ENCODE measurements at regions not wholly inside any gene's neighbourhood (a gene's known extent, or its start where the extent isn't known, plus 50 kb on each side); places are given as distances from the start of the nearest gene placed in this dataset.

GRCh38 chr6:22878324-22878701 is 308.9 kb downstream of the HDGFL1 start:
- Histone ChIP-seq H3K4me3 (ENCODE audit: low read length in 2 of 2) (no peak overlapping the region), H3K27ac (ENCODE audit: low read depth in 1 of 2, low read length in 2 of 2) (no peak overlapping the region), H3K27me3 (ENCODE audit: control insufficient read depth in 1 of 2, insufficient read depth in 2 of 2, low read length in 1 of 2) (no peaks in the 10 kb centered on the region), H3K36me3 (ENCODE audit: control insufficient read depth in 1 of 2, insufficient read depth in 2 of 2, low read length in 1 of 2) (no peaks in the 10 kb centered on the region), H3K4me1 (ENCODE audit: control insufficient read depth in 1 of 2, insufficient read depth in 2 of 2, low read length in 2 of 2) (peaks cover 1 to 3% of the 10 kb centered on the region in 2 donors), H3K9me3 (ENCODE audit: control insufficient read depth, low read length) (no peaks in the 10 kb centered on the region)
- WGBS, 2 donors = 52 to 58% methylated on average over 3 of the region's 3 CpGs
- DNase-seq (no peak), ATAC-seq (ENCODE audit: low FRiP score) (no peak)
- intact Hi-C loops (cut with DNase I) = no loop called here

DNA sequence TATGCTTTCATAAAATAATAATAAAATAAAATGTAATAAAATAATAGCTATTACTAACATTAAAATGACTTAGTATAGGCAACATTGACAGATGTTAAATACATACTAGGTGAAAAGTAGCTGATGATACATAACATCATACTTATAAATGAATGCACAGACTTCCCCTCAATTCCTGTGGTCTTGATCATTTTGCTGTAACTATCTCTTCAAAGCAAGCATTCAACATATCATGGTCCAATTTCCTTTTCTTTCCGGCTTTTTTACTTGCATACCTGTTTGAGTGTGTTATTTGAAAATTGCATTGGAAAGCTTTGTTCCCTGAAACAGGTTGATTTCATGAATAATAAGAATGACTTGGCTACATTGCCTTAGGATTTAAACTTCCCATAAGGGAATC is 309.3 kb downstream of the HDGFL1 start:
- ATAC-seq (ENCODE audit: low FRiP score) (no peak), DNase-seq (no peak)
- 91 to 94% methylated on average over 1 of the region's 1 CpG for WGBS, 2 donors
- H3K4me3 ChIP-seq (ENCODE audit: low read length in 2 of 2) = no peak overlapping the region
- intact Hi-C loops (cut with DNase I) = no loop called here
- H3K36me3 ChIP-seq (ENCODE audit: control insufficient read depth in 1 of 2, insufficient read depth in 2 of 2, low read length in 1 of 2) = no peaks in the 10 kb centered on the region
- H3K4me1 ChIP-seq (ENCODE audit: control insufficient read depth in 1 of 2, insufficient read depth in 2 of 2, low read length in 2 of 2) = peaks cover 0 to 1% of the 10 kb centered on the region in 2 donors
- H3K9me3 ChIP-seq (ENCODE audit: control insufficient read depth, low read length) = no peaks in the 10 kb centered on the region
- H3K27me3 ChIP-seq (ENCODE audit: control insufficient read depth in 1 of 2, insufficient read depth in 2 of 2, low read length in 1 of 2) = no peaks in the 10 kb centered on the region
- H3K27ac ChIP-seq (ENCODE audit: low read depth in 1 of 2, low read length in 2 of 2) = no peak overlapping the region

GRCh38 chr6:22880686-22881433 is 311.5 kb downstream of the HDGFL1 start:
- H3K4me1 ChIP-seq (ENCODE audit: control insufficient read depth in 1 of 2, insufficient read depth in 2 of 2, low read length in 2 of 2) = peaks cover 0 to 1% of the 10 kb centered on the region in 2 donors
- 1 to 8% methylated on average over 3 of the region's 3 CpGs for WGBS, 2 donors
- H3K4me3 ChIP-seq (ENCODE audit: low read length in 2 of 2) = no peak overlapping the region
- intact Hi-C loops (cut with DNase I) = loop anchor here in 1 of 2 donors (10.0 kb wide), 1 partner anchor 56 kb away; no protein-coding TSS in a partner anchor
- H3K36me3 ChIP-seq (ENCODE audit: control insufficient read depth in 1 of 2, insufficient read depth in 2 of 2, low read length in 1 of 2) = no peaks in the 10 kb centered on the region
- no peaks in the 10 kb centered on the region for H3K9me3 ChIP-seq (ENCODE audit: control insufficient read depth, low read length)
- peak overlapping the region in 1 of 2 donors; percentile 7 for H3K27ac ChIP-seq (ENCODE audit: low read depth in 1 of 2, low read length in 2 of 2)
- no peaks in the 10 kb centered on the region for H3K27me3 ChIP-seq (ENCODE audit: control insufficient read depth in 1 of 2, insufficient read depth in 2 of 2, low read length in 1 of 2)
- DNase-seq (no peak), ATAC-seq (ENCODE audit: low FRiP score) (peak; percentile 68)

DNA sequence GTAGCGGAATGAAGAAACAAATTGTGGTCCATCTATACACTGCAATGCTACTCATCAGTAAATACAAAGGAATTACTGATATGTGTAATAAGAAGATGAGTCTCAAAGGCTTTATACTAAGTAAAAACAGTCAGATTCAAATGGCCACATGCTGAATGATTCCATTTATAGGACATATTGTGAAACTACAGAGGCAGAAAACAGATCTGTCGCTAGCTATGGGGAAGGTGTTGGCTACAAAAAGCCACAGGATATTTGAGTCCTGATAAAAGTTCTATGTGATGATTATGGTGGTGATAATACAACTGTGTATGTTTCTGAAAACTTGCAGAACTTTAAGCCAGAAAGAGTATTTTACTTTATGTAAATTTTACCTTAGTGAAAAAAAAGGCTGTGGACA is 313.2 kb downstream of the HDGFL1 start:
- DNase-seq = no peak
- 95 to 99% methylated on average over 2 of the region's 2 CpGs for WGBS, 2 donors
- intact Hi-C loops (cut with DNase I) = loop anchor here in 1 of 2 donors (10.0 kb wide), 1 partner anchor 58 kb away; no protein-coding TSS in a partner anchor

DNA sequence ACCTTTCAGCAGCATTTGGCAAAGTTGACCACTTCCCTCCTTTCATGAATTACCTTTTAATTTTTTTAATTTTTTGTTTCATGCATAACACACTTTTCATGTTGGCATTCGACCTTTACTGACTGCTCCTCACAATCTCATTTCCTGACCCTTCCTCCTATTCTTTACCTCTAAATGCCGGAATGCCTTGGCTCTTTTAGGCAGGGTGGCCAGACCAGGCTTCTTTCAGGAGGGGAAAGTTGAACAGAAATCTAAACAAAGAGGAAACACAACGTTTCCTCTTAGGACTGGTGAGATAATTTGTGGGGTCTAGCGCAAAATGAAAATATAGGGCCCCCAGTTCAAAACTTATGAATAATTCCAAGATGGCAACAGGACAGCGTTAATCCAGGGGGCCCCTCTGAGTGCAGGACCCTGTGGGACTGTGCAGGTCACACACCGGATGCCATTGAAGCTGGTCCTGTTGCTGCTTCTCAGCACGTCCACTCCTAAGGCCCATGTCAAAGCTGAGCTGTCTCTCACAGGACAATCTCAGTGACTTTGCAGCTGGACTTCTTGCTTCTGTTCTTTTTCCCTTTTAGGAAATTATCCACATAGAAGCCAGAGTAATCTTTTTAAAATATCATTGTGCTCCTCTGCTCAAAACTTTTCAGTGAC is 313.8 kb downstream of the HDGFL1 start:
- peak overlapping the region in 1 of 2 donors; percentile 25 for H3K27ac ChIP-seq (ENCODE audit: low read depth in 1 of 2, low read length in 2 of 2)
- intact Hi-C loops (cut with DNase I) = loop anchor here in 1 of 2 donors (10.0 kb wide), 1 partner anchor 58 kb away; no protein-coding TSS in a partner anchor
- no peaks in the 10 kb centered on the region for H3K9me3 ChIP-seq (ENCODE audit: control insufficient read depth, low read length)
- no peak overlapping the region for H3K4me3 ChIP-seq (ENCODE audit: low read length in 2 of 2)
- WGBS, 2 donors = 59 to 70% methylated on average over 7 of the region's 7 CpGs
- DNase-seq (no peak), ATAC-seq (ENCODE audit: low FRiP score) (no peak)
- H3K27me3 ChIP-seq (ENCODE audit: control insufficient read depth in 1 of 2, insufficient read depth in 2 of 2, low read length in 1 of 2) = no peaks in the 10 kb centered on the region
- H3K36me3 ChIP-seq (ENCODE audit: control insufficient read depth in 1 of 2, insufficient read depth in 2 of 2, low read length in 1 of 2) = no peaks in the 10 kb centered on the region
- peaks cover 0 to 1% of the 10 kb centered on the region in 2 donors for H3K4me1 ChIP-seq (ENCODE audit: control insufficient read depth in 1 of 2, insufficient read depth in 2 of 2, low read length in 2 of 2)

More for the DNA sequence above, 313.2 kb downstream of the HDGFL1 start:
- Histone ChIP-seq H3K27me3 (ENCODE audit: control insufficient read depth in 1 of 2, insufficient read depth in 2 of 2, low read length in 1 of 2) (no peaks in the 10 kb centered on the region), H3K36me3 (ENCODE audit: control insufficient read depth in 1 of 2, insufficient read depth in 2 of 2, low read length in 1 of 2) (no peaks in the 10 kb centered on the region), H3K9me3 (ENCODE audit: control insufficient read depth, low read length) (no peaks in the 10 kb centered on the region), H3K4me3 (ENCODE audit: low read length in 2 of 2) (no peak overlapping the region), H3K4me1 (ENCODE audit: control insufficient read depth in 1 of 2, insufficient read depth in 2 of 2, low read length in 2 of 2) (peaks cover 0 to 1% of the 10 kb centered on the region in 2 donors), H3K27ac (ENCODE audit: low read depth in 1 of 2, low read length in 2 of 2) (no peak overlapping the region)
- ATAC-seq (ENCODE audit: low FRiP score) = no peak

GRCh38 chr6:22884456-22884855 is 315.1 kb downstream of the HDGFL1 start:
- WGBS, 2 donors = 64 to 68% methylated on average over 6 of the region's 6 CpGs
- no peak for DNase-seq
- Histone ChIP-seq H3K36me3 (ENCODE audit: control insufficient read depth in 1 of 2, insufficient read depth in 2 of 2, low read length in 1 of 2) (no peaks in the 10 kb centered on the region), H3K4me3 (ENCODE audit: low read length in 2 of 2) (no peak overlapping the region), H3K9me3 (ENCODE audit: control insufficient read depth, low read length) (no peaks in the 10 kb centered on the region), H3K27ac (ENCODE audit: low read depth in 1 of 2, low read length in 2 of 2) (no peak overlapping the region), H3K27me3 (ENCODE audit: control insufficient read depth in 1 of 2, insufficient read depth in 2 of 2, low read length in 1 of 2) (no peaks in the 10 kb centered on the region), H3K4me1 (ENCODE audit: control insufficient read depth in 1 of 2, insufficient read depth in 2 of 2, low read length in 2 of 2) (no peaks in the 10 kb centered on the region)
- intact Hi-C loops (cut with DNase I) = loop anchor here in 1 of 2 donors (10.0 kb wide), 1 partner anchor 60 kb away; no protein-coding TSS in a partner anchor
- ATAC-seq (ENCODE audit: low FRiP score) = no peak

DNA sequence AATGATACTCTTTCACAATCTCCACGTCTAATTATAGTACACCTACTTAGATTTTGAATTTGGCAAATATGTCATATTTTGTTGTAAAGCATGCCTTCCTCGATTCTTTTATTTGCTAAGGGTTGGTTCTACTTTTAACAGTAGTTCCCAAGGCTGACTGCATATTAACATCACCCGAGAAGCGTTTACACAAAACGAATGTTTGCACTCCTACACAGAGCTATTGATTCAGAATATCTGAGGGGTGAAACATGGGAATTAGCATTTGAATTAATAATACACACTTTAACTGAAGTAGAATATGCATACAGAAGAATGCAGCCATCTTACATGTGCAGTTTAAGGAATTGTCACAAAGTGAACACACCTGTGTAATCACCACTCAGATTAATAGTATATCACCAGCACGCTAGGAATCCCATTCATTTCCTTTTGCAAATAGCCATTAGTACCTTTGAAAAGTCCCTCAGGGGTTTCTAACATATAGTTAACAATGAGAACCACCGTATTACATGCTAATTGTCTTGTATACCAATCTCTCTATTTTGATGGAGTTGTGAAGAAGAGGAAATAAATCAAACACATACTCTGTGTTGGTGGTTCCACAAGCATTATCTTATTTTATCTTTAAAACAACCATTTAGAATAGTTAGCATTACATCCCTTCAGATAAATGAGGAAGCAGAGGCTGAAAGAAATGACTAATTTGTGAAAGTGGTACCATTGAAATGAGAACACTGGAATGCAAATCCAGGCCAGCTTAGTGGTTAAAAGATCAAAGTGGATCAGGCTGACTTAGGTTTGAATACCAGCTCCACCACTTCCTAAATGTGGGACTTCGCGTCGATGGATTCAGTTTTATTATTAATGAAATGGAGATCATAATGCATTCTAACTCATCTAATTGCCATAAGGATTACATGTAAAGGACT is 317.6 kb downstream of the HDGFL1 start:
- ATAC-seq (ENCODE audit: low FRiP score) = no peak
- H3K4me1 ChIP-seq (ENCODE audit: control insufficient read depth in 1 of 2, insufficient read depth in 2 of 2, low read length in 2 of 2) = no peaks in the 10 kb centered on the region
- H3K4me3 ChIP-seq (ENCODE audit: low read length in 2 of 2) = no peak overlapping the region
- H3K27ac ChIP-seq (ENCODE audit: low read depth in 1 of 2, low read length in 2 of 2) = no peak overlapping the region
- H3K27me3 ChIP-seq (ENCODE audit: control insufficient read depth in 1 of 2, insufficient read depth in 2 of 2, low read length in 1 of 2) = no peaks in the 10 kb centered on the region
- no peaks in the 10 kb centered on the region for H3K9me3 ChIP-seq (ENCODE audit: control insufficient read depth, low read length)
- H3K36me3 ChIP-seq (ENCODE audit: control insufficient read depth in 1 of 2, insufficient read depth in 2 of 2, low read length in 1 of 2) = no peaks in the 10 kb centered on the region
- DNase-seq = no peak
- 85 to 89% methylated on average over 10 of the region's 10 CpGs for WGBS, 2 donors
- intact Hi-C loops (cut with DNase I) = loop anchor here in 1 of 2 donors (10.0 kb wide), 1 partner anchor 62 kb away; no protein-coding TSS in a partner anchor

DNA sequence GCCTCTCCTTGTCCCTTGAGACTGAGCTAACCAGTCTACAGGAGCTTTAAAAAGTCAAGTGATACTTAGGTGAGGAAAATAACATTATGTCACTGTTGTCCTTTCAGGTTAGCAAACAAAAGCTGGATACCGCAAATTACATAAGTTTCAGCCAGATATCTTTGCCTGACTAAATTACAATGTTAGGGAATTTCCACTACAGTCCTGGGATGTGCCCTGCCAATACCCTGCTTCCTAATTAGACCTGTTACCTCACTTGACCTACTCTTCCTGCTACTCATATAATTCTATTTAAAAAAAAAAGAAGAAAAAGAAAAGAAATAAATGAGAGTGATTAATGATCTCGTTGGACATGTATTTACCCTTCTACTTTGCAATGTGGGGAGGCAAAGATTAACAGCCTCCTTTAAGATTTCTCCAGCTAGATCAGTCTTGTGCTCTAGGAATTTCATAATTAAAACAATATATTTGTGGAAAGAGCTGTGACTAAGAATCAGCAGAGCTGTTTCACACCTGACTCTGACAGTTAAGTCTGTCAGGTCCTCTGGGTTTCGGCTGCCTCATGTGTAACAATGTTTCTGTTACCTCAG is 318.9 kb downstream of the HDGFL1 start:
- WGBS, 2 donors = 68 to 72% methylated on average over 3 of the region's 3 CpGs
- intact Hi-C loops (cut with DNase I) = loop anchor here in 1 of 2 donors (10.0 kb wide), 1 partner anchor 63 kb away; no protein-coding TSS in a partner anchor
- Histone ChIP-seq H3K27me3 (ENCODE audit: control insufficient read depth in 1 of 2, insufficient read depth in 2 of 2, low read length in 1 of 2) (no peaks in the 10 kb centered on the region), H3K4me1 (ENCODE audit: control insufficient read depth in 1 of 2, insufficient read depth in 2 of 2, low read length in 2 of 2) (no peaks in the 10 kb centered on the region), H3K36me3 (ENCODE audit: control insufficient read depth in 1 of 2, insufficient read depth in 2 of 2, low read length in 1 of 2) (no peaks in the 10 kb centered on the region), H3K9me3 (ENCODE audit: control insufficient read depth, low read length) (no peaks in the 10 kb centered on the region), H3K27ac (ENCODE audit: low read depth in 1 of 2, low read length in 2 of 2) (no peak overlapping the region), H3K4me3 (ENCODE audit: low read length in 2 of 2) (no peak overlapping the region)
- DNase-seq (no peak), ATAC-seq (ENCODE audit: low FRiP score) (no peak)
